GM12892 (cell line): ENCODE measurements at regions not wholly inside any gene's neighbourhood (a gene's known extent, or its start where the extent isn't known, plus 50 kb on each side); places are given as distances from the start of the nearest gene placed in this dataset.

Source experiments
- POLR2A ChIP-seq: IDR thresholded peaks from 2 replicates; pipeline ENCODE4 v1.6.1; 2011; ENCODE audit warnings: low read depth, low read length, control low read depth
- POLR2AphosphoS5 ChIP-seq: IDR thresholded peaks from 2 replicates; pipeline ENCODE4 v1.6.1; 2011; ENCODE audit warnings: low read depth, low read length, control low read depth
- TAF1 ChIP-seq: IDR thresholded peaks from 2 replicates; pipeline ENCODE4 v1.6.1; 2011; ENCODE audit warnings: low read depth, mild to moderate bottlenecking, control low read depth, low read length, borderline replicate concordance

GRCh38 chr9:29773676-29774075 lies 2200.4 kb upstream of the C9orf72 start:
- no peak for TF ChIP-seq POLR2A
- no peak for TF ChIP-seq POLR2AphosphoS5
- TF ChIP-seq TAF1: no peak
